ENCODE measurements at regions not wholly inside any gene's neighbourhood (a gene's known extent, or its start where the extent isn't known, plus 50 kb on each side); places are given as distances from the start of the nearest gene placed in this dataset.

- Histone ChIP-seq H3K9me3 (no peaks in the 10 kb centered on the region), H3K4me1 (no peaks in the 10 kb centered on the region), H3K4me3 (no peak overlapping the region), H3K27me3 (ENCODE audit: insufficient read depth in 3 of 3, low read length in 2 of 3) (no peaks in the 10 kb centered on the region), H3K36me3 (ENCODE audit: insufficient read depth in 1 of 2, low read depth in 1 of 2) (no peaks in the 10 kb centered on the region), H3K27ac (no peak overlapping the region)
- TF ChIP-seq CTCF (IDR thresholded peaks at IDR 0.05) = no peak
- intact Hi-C loops (cut with DNase I) = no loop called here
- ATAC-seq (no peak), DNase-seq (no peak)
- 20 to 43% (median 30%) methylated on average over 1 of the region's 1 CpG for WGBS, 3 donors
Measured at GRCh38 chr11:38718659-38719058, 2120.6 kb upstream of the RAG2 start.

DNA sequence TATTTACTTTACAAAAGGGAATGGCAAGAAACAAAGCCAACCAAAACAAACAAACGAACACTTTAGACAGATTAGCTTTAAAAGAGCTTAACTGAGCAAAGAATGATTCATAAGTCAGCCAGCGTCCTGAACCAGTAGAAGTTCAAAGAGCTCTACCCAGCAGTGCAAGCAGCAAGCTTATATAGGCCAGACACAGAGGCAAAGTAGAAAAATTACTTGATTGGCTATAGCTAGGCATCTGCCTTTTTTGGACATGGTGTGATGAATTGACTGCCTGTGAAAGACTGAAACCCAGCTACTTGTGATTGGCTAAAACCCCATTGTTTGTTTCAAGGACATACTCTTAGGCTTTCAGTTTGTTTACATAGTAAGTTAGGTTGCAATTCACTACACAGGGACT is 2120.0 kb upstream of the RAG2 start:
- no peaks in the 10 kb centered on the region for H3K27me3 ChIP-seq (ENCODE audit: insufficient read depth in 3 of 3, low read length in 2 of 3)
- no peak for TF ChIP-seq CTCF (IDR thresholded peaks at IDR 0.05)
- no peaks in the 10 kb centered on the region for H3K36me3 ChIP-seq (ENCODE audit: insufficient read depth in 1 of 2, low read depth in 1 of 2)
- intact Hi-C loops (cut with DNase I) = no loop called here
- no peak for ATAC-seq
- no peak overlapping the region for H3K4me3 ChIP-seq
- H3K9me3 ChIP-seq = no peaks in the 10 kb centered on the region
- no peak overlapping the region for H3K27ac ChIP-seq
- WGBS, 3 donors = 52 to 56% (median 55%) methylated on average over 2 of the region's 2 CpGs
- no peaks in the 10 kb centered on the region for H3K4me1 ChIP-seq
- no peak for DNase-seq

- Histone ChIP-seq H3K4me1 (no peaks in the 10 kb centered on the region), H3K4me3 (no peak overlapping the region), H3K27me3 (ENCODE audit: insufficient read depth in 3 of 3, low read length in 2 of 3) (no peaks in the 10 kb centered on the region), H3K27ac (no peak overlapping the region), H3K9me3 (no peaks in the 10 kb centered on the region), H3K36me3 (ENCODE audit: insufficient read depth in 1 of 2, low read depth in 1 of 2) (no peaks in the 10 kb centered on the region)
- no peak for TF ChIP-seq CTCF (IDR thresholded peaks at IDR 0.05)
- intact Hi-C loops (cut with DNase I) = no loop called here
- DNase-seq (no peak), ATAC-seq (no peak)
Measured at GRCh38 chr11:38711110-38711509, 2113.1 kb upstream of the RAG2 start.

- H3K36me3 ChIP-seq (ENCODE audit: insufficient read depth in 1 of 2, low read depth in 1 of 2) = no peaks in the 10 kb centered on the region
- no peak for TF ChIP-seq CTCF (IDR thresholded peaks at IDR 0.05)
- 85 to 93% (median 88%) methylated on average over 5 of the region's 5 CpGs for WGBS, 3 donors
- no peaks in the 10 kb centered on the region for H3K27me3 ChIP-seq (ENCODE audit: insufficient read depth in 3 of 3, low read length in 2 of 3)
- no peak overlapping the region for H3K27ac ChIP-seq
- no peaks in the 10 kb centered on the region for H3K4me1 ChIP-seq
- no peak for DNase-seq
- no peaks in the 10 kb centered on the region for H3K9me3 ChIP-seq
- intact Hi-C loops (cut with DNase I) = no loop called here
- no peak for ATAC-seq
- no peak overlapping the region for H3K4me3 ChIP-seq
Measured at GRCh38 chr11:38710262-38710661, 2112.2 kb upstream of the RAG2 start.

DNA sequence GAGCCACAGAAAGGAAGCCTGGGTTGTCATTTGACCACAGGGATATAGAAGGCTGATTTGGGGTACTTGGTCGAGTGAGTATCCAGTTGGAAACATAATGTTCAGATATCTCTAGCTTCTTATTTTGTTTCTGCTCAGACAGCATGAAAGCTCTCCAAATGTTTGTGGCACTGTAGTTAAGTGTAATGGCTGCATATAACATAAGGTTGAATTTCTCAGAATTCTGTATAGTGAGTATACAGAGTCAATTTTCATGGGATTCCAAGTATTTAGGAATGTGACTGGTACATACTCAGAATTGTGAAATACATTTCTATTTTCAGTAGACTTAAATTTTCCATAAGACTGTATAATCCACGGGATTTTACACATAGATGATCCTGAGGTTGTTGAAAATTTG is 2102.1 kb upstream of the RAG2 start:
- no peak for ATAC-seq
- Histone ChIP-seq H3K4me3 (no peak overlapping the region), H3K27ac (no peak overlapping the region), H3K36me3 (ENCODE audit: insufficient read depth in 1 of 2, low read depth in 1 of 2) (no peaks in the 10 kb centered on the region), H3K4me1 (no peaks in the 10 kb centered on the region), H3K27me3 (ENCODE audit: insufficient read depth in 3 of 3, low read length in 2 of 3) (no peaks in the 10 kb centered on the region), H3K9me3 (no peaks in the 10 kb centered on the region)
- TF ChIP-seq CTCF (IDR thresholded peaks at IDR 0.05) = no peak
- no peak for DNase-seq
- 48 to 65% (median 49%) methylated on average over 2 of the region's 2 CpGs for WGBS, 3 donors
- intact Hi-C loops (cut with DNase I) = no loop called here

Data from psoas muscle (tissue), 7 donors.